HL-60 (cell line): ENCODE measurements at regions not wholly inside any gene's neighbourhood (a gene's known extent, or its start where the extent isn't known, plus 50 kb on each side); places are given as distances from the start of the nearest gene placed in this dataset.

Experiments
- DNase-seq, 2 experiments: peaks; one replicate each; pipeline ENCODE4 v3.0.0-alpha.2; 2010 to 2020; ENCODE audit warnings: low read depth in 1 of 2, low spot score in 1 of 2
- H3K27ac ChIP-seq: fragments of 250-450 bp; sonication (Bioruptor Pico); replicated peaks from 2 replicates; pipeline ENCODE4 v1.5.1; 2020; ENCODE audit warnings: mild to moderate bottlenecking, moderate library complexity
- H3K27me3 ChIP-seq: fragments of 250-450 bp; sonication (Bioruptor Pico); 2 replicates; pipeline ENCODE4 v1.5.1; 2021; ENCODE audit warnings: mild to moderate bottlenecking, moderate library complexity; ENCODE audit not compliant: insufficient read depth, poor library complexity, severe bottlenecking
- H3K4me3 ChIP-seq: replicated peaks from 2 replicates; pipeline ENCODE4 v1.5.1; 2011; ENCODE audit warnings: mild to moderate bottlenecking, control low read depth, low read length; ENCODE audit not compliant: insufficient read depth
- CTCF ChIP-seq: IDR thresholded peaks from one replicate; pipeline ENCODE4 v1.5.1; 2011; ENCODE audit warnings: low read length, control low read depth, inconsistent platforms; ENCODE audit not compliant: insufficient read depth
- GABPA ChIP-seq: IDR thresholded peaks from 2 replicates; pipeline ENCODE4 v1.6.1; 2012; ENCODE audit warnings: low read depth
- POLR2AphosphoS5 ChIP-seq: IDR thresholded peaks from 2 replicates; pipeline ENCODE4 v1.6.1; 2012; ENCODE audit warnings: low read depth
- REST ChIP-seq: IDR thresholded peaks from 2 replicates; pipeline ENCODE4 v1.6.1; 2012; ENCODE audit warnings: low read depth; ENCODE audit not compliant: insufficient replicate concordance
- SPI1 ChIP-seq: IDR thresholded peaks from 2 replicates; pipeline ENCODE4 v1.6.1; 2012; ENCODE audit warnings: low read depth, mild to moderate bottlenecking, borderline replicate concordance

- Histone ChIP-seq H3K27me3 (no peaks in the 10 kb centered on the region), H3K27ac (no peak overlapping the region), H3K4me3 (no peak overlapping the region)
- DNase-seq: no peak
- no peak for TF ChIP-seq GABPA
- no peak for TF ChIP-seq POLR2AphosphoS5
- no peak for TF ChIP-seq REST
- TF ChIP-seq CTCF: no peak
- TF ChIP-seq SPI1: no peak
Observed at GRCh38 chr5:136853971-136854370, 488.6 kb upstream of the TRPC7 start.

- DNase-seq: no peak
- TF ChIP-seq REST (no peak), GABPA (no peak), SPI1 (no peak), CTCF (no peak), POLR2AphosphoS5 (no peak)
- no peaks in the 10 kb centered on the region for H3K27me3 ChIP-seq
- no peak overlapping the region for H3K4me3 ChIP-seq
- H3K27ac ChIP-seq: no peak overlapping the region
Observed at GRCh38 chr5:136840601-136841000, 475.3 kb upstream of the TRPC7 start.

GRCh38 chr5:136836093-136836492, 470.7 kb upstream of the TRPC7 start:
- H3K4me3 ChIP-seq: no peak overlapping the region
- no peak for TF ChIP-seq SPI1
- no peak for DNase-seq

GRCh38 chr5:136820848-136821247, 455.5 kb upstream of the TRPC7 start:
- H3K4me3 ChIP-seq: no peak overlapping the region
- no peak overlapping the region for H3K27ac ChIP-seq
- no peaks in the 10 kb centered on the region for H3K27me3 ChIP-seq
- TF ChIP-seq CTCF (no peak), POLR2AphosphoS5 (no peak), GABPA (no peak), REST (no peak), SPI1 (no peak)
- DNase-seq: no peak

More at GRCh38 chr5:136836093-136836492, 470.7 kb upstream of the TRPC7 start:
- H3K27ac ChIP-seq: no peak overlapping the region
- no peaks in the 10 kb centered on the region for H3K27me3 ChIP-seq
